ENCODE measurements at regions not wholly inside any gene's neighbourhood (a gene's known extent, or its start where the extent isn't known, plus 50 kb on each side); places are given as distances from the start of the nearest gene placed in this dataset.

DNA sequence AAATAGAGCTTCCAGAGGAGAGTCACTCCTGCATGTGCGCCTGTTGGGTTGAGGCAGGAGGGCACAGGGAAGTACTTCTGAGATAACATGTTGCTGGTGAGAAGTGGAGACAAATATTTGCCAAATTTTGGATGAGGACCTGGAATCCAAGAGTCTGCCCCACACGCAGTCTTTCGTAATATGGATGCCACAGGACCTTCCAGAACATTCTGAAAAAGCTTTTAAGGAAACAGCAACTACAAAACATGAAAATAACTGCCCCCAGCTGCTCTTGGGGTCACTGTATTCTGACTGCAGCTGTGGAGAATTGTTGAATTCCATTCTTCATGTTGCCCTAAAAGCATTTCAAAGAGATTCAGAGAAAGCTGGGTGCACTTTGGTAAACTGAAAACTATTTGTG is 227.5 kb downstream of the C1D start:
- H3K9me3 ChIP-seq (replicated peaks; ENCODE audit: control insufficient read depth, insufficient read depth, low read length), result no peaks in the 10 kb centered on the region
- ChIA-PET CTCF (interaction anchor here (0.7 to 2.8 kb wide), 2 partner anchors 102 to 885 kb away, joined by 3 to 15 read pairs; no protein-coding TSS in a partner anchor), POLR2A (no interaction called here)
- H3K4me3 ChIP-seq (replicated peaks in 1 of 3; ENCODE audit: insufficient read depth in 1 of 3, low read depth in 1 of 3, low read length in 3 of 3), result no peak overlapping the region
- intact Hi-C loops (cut with micrococcal nuclease) (no loop called here), dilution Hi-C loops (cut with MboI; ENCODE audit: extremely low pct_ligation_motif_present, low sequenced_read_pairs) (no loop called here)
- no peak overlapping the region for H2AFZ ChIP-seq (ENCODE audit: low read depth, low read length)
- no peak overlapping the region for H3K4me2 ChIP-seq (ENCODE audit: insufficient read depth, low read length)
- no TSS peak for BruUV-seq (replicated peaks)
- H3K36me3 ChIP-seq (ENCODE audit: control insufficient read depth in 2 of 2, extremely low read depth in 1 of 2, insufficient read depth in 2 of 2, low read length in 2 of 2), result no peaks in the 10 kb centered on the region
- no peak overlapping the region for H3K9ac ChIP-seq (replicated peaks; ENCODE audit: extremely low read depth, insufficient read depth, low read length)
- H3K27me3 ChIP-seq (ENCODE audit: control insufficient read depth in 2 of 2, insufficient read depth in 2 of 2, low read length in 2 of 2), result no peaks in the 10 kb centered on the region
- H3K4me1 ChIP-seq (ENCODE audit: control insufficient read depth, extremely low read depth, insufficient read depth, low read length), result peaks cover 8% of the 10 kb centered on the region
- DNase-seq (ENCODE audit: low read depth, low spot score) (no peak), FAIRE-seq (no peak)
- TF ChIP-seq, protein P1, sequence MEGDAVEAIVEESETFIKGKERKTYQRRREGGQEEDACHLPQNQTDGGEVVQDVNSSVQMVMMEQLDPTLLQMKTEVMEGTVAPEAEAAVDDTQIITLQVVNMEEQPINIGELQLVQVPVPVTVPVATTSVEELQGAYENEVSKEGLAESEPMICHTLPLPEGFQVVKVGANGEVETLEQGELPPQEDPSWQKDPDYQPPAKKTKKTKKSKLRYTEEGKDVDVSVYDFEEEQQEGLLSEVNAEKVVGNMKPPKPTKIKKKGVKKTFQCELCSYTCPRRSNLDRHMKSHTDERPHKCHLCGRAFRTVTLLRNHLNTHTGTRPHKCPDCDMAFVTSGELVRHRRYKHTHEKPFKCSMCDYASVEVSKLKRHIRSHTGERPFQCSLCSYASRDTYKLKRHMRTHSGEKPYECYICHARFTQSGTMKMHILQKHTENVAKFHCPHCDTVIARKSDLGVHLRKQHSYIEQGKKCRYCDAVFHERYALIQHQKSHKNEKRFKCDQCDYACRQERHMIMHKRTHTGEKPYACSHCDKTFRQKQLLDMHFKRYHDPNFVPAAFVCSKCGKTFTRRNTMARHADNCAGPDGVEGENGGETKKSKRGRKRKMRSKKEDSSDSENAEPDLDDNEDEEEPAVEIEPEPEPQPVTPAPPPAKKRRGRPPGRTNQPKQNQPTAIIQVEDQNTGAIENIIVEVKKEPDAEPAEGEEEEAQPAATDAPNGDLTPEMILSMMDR (IDR thresholded peaks at IDR 0.05; ENCODE audit: extremely low read depth in 1 of 2, insufficient read depth in 1 of 2, low read depth in 1 of 2, low read length in 2 of 2), result no peak
- no peak for TF ChIP-seq EZH2 (IDR thresholded peaks at IDR 0.05; ENCODE audit: borderline replicate concordance, low read depth, low read length, severe bottlenecking)
- TF ChIP-seq POLR2AphosphoS5 (IDR thresholded peaks at IDR 0.05; ENCODE audit: insufficient read depth, low read depth, low read length), result no peak
- no peak for TF ChIP-seq POLR2A (IDR thresholded peaks at IDR 0.05; ENCODE audit: low read depth, low read length)
- TF ChIP-seq JUN (IDR thresholded peaks at IDR 0.05; ENCODE audit: borderline replicate concordance, insufficient read depth, insufficient read length, low read depth), result no peak
- no peak for TF ChIP-seq MYC (IDR thresholded peaks at IDR 0.05; ENCODE audit: low read depth, low read length)
- TF ChIP-seq GATA2 (IDR thresholded peaks at IDR 0.05; ENCODE audit: insufficient read depth, insufficient read length, low read depth, low read length), result no peak
- TF ChIP-seq FOS (IDR thresholded peaks at IDR 0.05; ENCODE audit: borderline replicate concordance, insufficient read depth, low read length), result no peak
- TF ChIP-seq, protein P2, sequence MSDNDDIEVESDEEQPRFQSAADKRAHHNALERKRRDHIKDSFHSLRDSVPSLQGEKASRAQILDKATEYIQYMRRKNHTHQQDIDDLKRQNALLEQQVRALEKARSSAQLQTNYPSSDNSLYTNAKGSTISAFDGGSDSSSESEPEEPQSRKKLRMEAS (IDR thresholded peaks at IDR 0.05; ENCODE audit: insufficient read depth, insufficient read length), result no peak
- no peaks in the 10 kb centered on the region for H3K79me2 ChIP-seq (ENCODE audit: control insufficient read depth, insufficient read depth, low read length)
- no peaks in the 10 kb centered on the region for H4K20me1 ChIP-seq (replicated peaks; ENCODE audit: control insufficient read depth, extremely low read depth, insufficient read depth, low read length)
- H3K9me1 ChIP-seq (replicated peaks; ENCODE audit: control insufficient read depth, extremely low read depth, insufficient read depth, low read length), result no peaks in the 10 kb centered on the region
- no peak overlapping the region for H3K27ac ChIP-seq (ENCODE audit: insufficient read depth, low read depth, low read length)
